ELR (cell line): ENCODE measurements at regions not wholly inside any gene's neighbourhood (a gene's known extent, or its start where the extent isn't known, plus 50 kb on each side); places are given as distances from the start of the nearest gene placed in this dataset.

ENCODE experiments used
- DNase-seq: peaks from one replicate; pipeline ENCODE4 v3.0.0-alpha.2; 2015; ENCODE audit warnings: low read depth

GRCh38 chr22:49640366-49641095 is 187.1 kb downstream of the BRD1 start:
- DNase-seq = no peak

DNA sequence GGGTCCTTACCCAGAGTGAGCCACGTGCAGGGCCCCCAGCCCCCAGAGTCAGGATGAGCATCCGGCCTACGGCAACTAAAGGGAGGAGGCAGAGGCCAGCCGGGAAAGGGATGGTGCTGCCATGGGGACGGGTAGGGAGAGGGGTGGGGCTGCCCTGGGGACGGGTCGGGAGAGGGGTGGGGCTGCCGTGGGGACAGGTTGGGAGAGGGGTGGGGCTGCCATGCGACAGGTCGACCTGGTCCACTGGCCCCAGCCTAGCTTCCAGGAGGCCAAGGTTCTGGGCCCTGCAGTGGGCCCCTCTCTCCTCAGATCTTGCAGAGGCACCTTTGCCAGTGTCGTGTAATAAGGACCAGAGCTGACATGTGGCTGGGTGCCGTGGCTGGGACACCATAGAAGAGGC is 187.7 kb downstream of the BRD1 start:
- no peak for DNase-seq

GRCh38 chr22:49638788-49639187 is 188.9 kb downstream of the BRD1 start:
- DNase-seq = no peak

GRCh38 chr22:49638001-49638400 is 189.7 kb downstream of the BRD1 start:
- DNase-seq = no peak

- no peak for DNase-seq
These were observed 190.4 kb downstream of the BRD1 start for GRCh38 chr22:49637255-49637760.

- DNase-seq = no peak
These were observed 191.0 kb downstream of the BRD1 start for GRCh38 chr22:49636649-49637048.

DNA sequence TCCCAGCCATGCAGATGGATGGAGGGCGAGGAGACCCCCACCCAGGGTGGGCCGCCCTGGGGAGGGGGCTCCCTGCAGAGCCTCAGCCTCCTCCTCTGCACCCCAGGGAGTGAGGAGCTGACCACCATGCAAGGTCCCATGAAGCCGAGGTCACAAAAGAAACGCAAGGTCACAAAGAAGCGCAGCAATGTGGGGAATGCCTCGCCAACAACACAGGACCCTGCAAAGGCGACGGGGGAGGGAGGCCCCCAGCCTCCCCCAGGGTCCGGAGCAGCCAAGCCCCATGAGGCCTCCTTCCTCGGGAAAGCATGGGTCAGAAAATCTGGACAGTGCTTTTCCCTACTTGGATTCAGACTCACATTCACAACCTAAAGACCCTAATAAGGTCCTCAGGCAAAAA is 191.5 kb downstream of the BRD1 start:
- DNase-seq = no peak

DNA sequence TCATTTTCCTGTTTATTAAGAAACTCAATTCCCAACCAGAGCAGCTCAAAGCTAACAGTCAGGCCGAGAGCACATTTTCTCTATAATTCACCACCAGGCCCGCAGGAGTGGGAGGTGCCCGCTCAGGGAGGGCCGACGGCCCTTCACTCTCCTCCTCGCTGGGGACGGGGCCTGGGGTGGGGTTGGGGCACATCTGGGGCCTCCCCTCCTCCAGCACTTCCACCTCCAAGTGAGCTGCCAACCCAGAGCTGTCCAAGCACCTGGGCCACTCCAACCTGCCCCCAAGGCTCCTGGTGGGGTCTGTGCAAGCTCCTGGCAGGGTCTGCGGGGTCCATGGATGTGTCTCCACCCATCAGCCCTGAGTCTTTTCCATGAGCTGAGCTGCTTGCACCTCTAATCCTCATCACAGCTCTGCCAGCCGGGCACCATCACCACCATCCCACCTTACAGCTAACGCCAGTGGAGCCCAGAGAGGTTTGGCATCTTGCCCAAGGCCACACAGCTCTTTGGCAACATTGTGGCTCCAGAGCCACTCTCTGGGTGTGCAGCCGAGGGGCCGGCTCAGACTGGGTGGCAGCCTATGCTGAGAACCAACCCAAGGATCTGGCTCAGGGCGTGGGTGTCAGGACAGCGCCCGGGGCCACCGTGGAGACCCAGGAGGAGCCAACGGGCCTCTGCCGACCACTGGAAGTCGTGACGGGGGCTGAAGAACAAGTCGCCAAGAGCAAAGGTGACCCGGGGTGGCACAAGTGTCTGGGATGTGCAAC is 193.5 kb downstream of the BRD1 start:
- no peak for DNase-seq

DNA sequence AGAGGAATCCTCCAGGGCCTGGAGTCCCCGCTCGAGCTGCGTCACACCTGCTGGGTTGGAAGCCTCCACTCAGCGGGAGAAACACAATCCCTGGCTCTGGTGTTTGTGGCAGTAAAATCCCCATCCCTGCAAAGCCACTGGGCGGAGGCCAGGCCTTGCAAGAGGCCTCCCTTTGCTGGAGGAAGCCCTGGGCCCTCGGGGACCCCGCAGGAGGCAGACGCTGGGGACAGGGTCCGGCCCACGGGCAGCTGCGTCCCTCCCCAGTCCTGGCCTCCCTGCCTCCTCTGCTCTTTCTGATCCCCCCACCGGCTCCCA is 194.7 kb downstream of the BRD1 start:
- no peak for DNase-seq

DNA sequence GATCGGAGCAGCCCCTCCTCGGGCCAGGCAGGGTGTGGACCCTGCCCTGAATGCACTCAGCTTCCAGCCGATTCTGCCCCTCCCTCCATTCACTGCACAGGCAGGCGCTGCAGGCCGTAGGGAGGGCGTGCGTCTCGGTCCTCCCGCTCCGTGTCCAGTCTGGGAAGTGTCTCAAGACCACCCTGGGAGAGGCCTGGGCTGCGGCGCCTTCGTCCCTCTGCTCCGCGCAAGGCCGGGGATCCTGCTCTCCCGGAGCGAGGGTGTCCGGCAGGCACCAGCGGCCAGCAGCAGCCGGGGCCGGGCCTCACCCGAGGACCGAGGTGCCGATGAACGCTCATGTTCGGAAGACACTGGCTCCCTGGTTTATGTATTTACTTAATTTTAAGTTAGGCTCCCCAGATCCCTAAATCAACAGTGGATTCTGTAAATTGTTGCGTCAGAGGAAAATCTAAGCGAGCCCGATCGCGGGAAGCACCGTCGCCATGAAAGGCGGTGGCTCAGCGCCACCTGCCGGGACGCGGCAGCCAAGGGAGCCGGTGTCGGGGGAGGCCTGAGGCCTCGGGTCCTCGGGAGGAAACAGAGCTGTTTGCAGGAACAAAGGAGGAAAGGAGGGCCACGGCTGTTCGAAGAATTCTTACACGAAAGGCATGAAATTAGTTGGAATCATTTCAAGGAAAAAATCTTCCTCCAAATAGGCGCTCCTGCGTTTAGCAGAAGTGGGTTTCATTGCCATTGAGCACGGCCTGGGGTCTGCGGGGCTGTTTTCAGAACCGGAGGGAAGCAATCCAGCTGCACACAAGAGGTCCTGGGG is 195.3 kb downstream of the BRD1 start:
- peak; percentile 3 for DNase-seq

GRCh38 chr22:49630448-49630946 is 197.2 kb downstream of the BRD1 start:
- DNase-seq = no peak

DNA sequence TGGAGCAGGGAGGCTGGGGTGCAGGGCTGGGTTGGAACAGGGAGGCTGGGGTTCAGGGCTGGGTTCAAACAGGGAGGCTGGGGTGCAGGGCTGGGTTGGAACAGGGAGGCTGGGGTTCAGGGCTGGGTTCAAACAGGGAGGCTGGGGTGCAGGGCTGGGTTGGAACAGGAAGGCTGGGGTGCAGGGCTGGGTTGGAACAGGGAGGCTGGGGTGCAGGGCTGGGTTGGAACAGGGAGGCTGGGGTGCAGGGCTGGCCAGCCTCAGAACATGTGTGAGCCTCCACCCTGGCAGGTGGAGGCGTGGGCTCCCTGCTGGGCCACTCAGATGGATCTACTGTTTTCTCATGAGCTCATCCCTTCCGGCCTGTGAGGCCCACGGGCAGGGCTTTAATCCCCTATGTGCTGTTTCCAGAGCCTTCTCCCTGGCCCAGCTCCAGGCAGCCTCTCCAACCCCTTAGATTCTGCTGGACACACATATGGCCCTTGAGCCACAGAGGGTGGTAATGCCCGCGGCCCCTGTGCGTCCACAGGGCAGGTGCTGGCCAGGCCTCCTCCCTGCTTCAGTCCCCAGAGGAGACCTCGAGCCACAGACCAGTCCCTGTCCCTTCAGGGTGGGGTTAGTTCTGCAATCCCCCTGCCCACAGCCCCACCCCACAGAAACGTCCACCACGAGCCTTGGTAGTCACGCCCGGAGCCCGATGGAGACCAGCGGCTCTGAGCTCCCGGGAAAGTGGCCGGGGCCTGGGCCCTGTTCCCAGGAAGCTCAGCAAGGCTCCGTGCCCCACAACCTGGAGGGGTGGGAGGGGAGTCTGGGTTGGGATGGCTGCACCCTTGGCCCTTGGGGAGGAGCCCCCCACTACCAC is 197.9 kb downstream of the BRD1 start:
- no peak for DNase-seq

DNA sequence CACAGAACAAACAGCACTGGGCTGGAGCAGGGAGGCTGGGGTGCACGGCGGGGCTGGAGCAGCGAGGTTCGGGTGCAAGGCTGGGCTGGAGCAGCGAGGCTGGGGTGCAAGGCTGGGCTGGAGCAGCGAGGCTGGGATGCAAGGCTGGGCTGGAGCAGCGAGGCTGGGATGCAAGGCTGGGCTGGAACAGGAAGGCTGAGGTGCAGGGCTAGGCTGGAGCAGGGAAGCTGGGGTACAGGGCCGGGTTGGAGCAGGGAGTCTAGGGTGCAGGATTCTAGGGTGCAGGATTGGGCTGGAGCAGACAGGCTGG is 198.5 kb downstream of the BRD1 start:
- DNase-seq = no peak

- no peak for DNase-seq
These were observed 199.0 kb downstream of the BRD1 start for GRCh38 chr22:49628391-49629260.

- no peak for DNase-seq
These were observed 200.2 kb downstream of the BRD1 start for GRCh38 chr22:49627217-49628181.

- DNase-seq = no peak
These were observed 201.1 kb downstream of the BRD1 start for GRCh38 chr22:49626361-49627216.

- no peak for DNase-seq
These were observed 203.1 kb downstream of the BRD1 start for GRCh38 chr22:49624421-49625177.

GRCh38 chr22:49623715-49624114 is 204.0 kb downstream of the BRD1 start:
- DNase-seq = no peak
